A549 (cell line): ENCODE measurements at regions not wholly inside any gene's neighbourhood (a gene's known extent, or its start where the extent isn't known, plus 50 kb on each side); places are given as distances from the start of the nearest gene placed in this dataset.

Experiments
- ATAC-seq, 2 experiments: fragments of 200-7000 bp in 1 of 2; fragments of >200 bp in 1 of 2; cut with Nextera tagmentation in 1 of 2; cut with Tn5 transposase in 1 of 2; 3 replicates each; pipeline versions ENCODE4 v1.8.0 to v1.9.1; 2018 to 2020; ENCODE audit warnings: mild to moderate bottlenecking in 1 of 2, moderate library complexity in 1 of 2
- CTCF ChIA-PET: fragments of 300-600 bp; sonication (Branson Sonifier 250); formaldehyde crosslinking; extraction: SDS; loops from one replicate; lab custom pipeline; 2021; ENCODE audit warnings: antibody characterized with exemption, inconsistent platforms; lab: Yijun Ruan, JAX
- POLR2A ChIA-PET: fragments of 350-600 bp; formaldehyde crosslinking; extraction: SDS; loops from one replicate; lab custom pipeline; 2021; ENCODE audit warnings: antibody characterized with exemption, inconsistent platforms; lab: Yijun Ruan, JAX
- DNase-seq, 2 experiments: peaks; one replicate each; pipeline versions ENCODE4 v3.0.0 to v3.0.0-alpha.2; 2011 to 2016; ENCODE audit warnings: low read depth in 1 of 2, low spot score in 1 of 2
- FAIRE-seq: peaks from 2 replicates; lab custom pipeline; 2011; peaks lifted over from hg19 to GRCh38; lab: Jason Lieb, UNC
- H3K27ac ChIP-seq, 2 experiments: fragments of >200 bp; sonication (Bioruptor Twin); formaldehyde crosslinking; 3 replicates each; pipeline ENCODE4 v1.5.1; 2016 to 2017
- H3K4me1 ChIP-seq: fragments of >200 bp; sonication (Bioruptor Twin); formaldehyde crosslinking; 3 replicates; pipeline ENCODE4 v1.6.1; 2016
- H3K4me2 ChIP-seq: fragments of >200 bp; sonication (Bioruptor Twin); formaldehyde crosslinking; 3 replicates; pipeline ENCODE4 v1.6.1; 2016
- H3K4me3 ChIP-seq: fragments of >200 bp; sonication (Bioruptor Twin); formaldehyde crosslinking; 3 replicates; pipeline ENCODE4 v1.5.1; 2016
- H3K9me3 ChIP-seq: fragments of >200 bp; sonication (Bioruptor Twin); formaldehyde crosslinking; 3 replicates; pipeline ENCODE4 v1.6.1; 2016
- CBX2 ChIP-seq: fragments of 200-600 bp; sonication (generic); IDR thresholded peaks from 2 replicates; pipeline ENCODE4 v1.6.1; 2016; ENCODE audit warnings: low read depth, mild to moderate bottlenecking, borderline replicate concordance
- EHF ChIP-seq: fragments of 250-450 bp; sonication (Bioruptor Pico); IDR thresholded peaks from 2 replicates; pipeline ENCODE4 v1.5.0; 2020; ENCODE audit warnings: mild to moderate bottlenecking
- EP300 ChIP-seq, 2 experiments: fragments of >200 bp; sonication (Bioruptor Twin); formaldehyde crosslinking; IDR thresholded peaks; 2 replicates in 1 of 2; 3 replicates in 1 of 2; pipeline ENCODE4 v1.6.1; 2016 to 2017
- FOSB ChIP-seq: fragments of 250-450 bp; sonication (Bioruptor Pico); IDR thresholded peaks from 2 replicates; pipeline ENCODE4 v1.5.0; 2020; ENCODE audit warnings: mild to moderate bottlenecking, moderate library complexity
- FOXS1 ChIP-seq: fragments of 250-450 bp; sonication (Bioruptor Pico); IDR thresholded peaks from 2 replicates; pipeline ENCODE4 v1.5.0; 2020; ENCODE audit warnings: mild to moderate bottlenecking, moderate library complexity
- HOXB5 ChIP-seq: fragments of 250-450 bp; sonication (Bioruptor Pico); IDR thresholded peaks from 2 replicates; pipeline ENCODE4 v1.5.0; 2020; ENCODE audit warnings: mild to moderate bottlenecking, moderate library complexity
- JUN ChIP-seq, 2 experiments: fragments of >200 bp; sonication (Bioruptor Twin); formaldehyde crosslinking; IDR thresholded peaks; 2 replicates in 1 of 2; 3 replicates in 1 of 2; pipeline ENCODE4 v1.6.1; 2016 to 2017
- KDM1A ChIP-seq: fragments of 200-600 bp; sonication (generic); IDR thresholded peaks from 2 replicates; pipeline ENCODE4 v1.6.1; 2016; ENCODE audit warnings: low read depth, mild to moderate bottlenecking
- KDM5A ChIP-seq: fragments of 200-600 bp; sonication (generic); IDR thresholded peaks from 2 replicates; pipeline ENCODE4 v1.6.1; 2016; ENCODE audit warnings: antibody characterized with exemption, mild to moderate bottlenecking
- NFE2L2 ChIP-seq: fragments of 150-350 bp; conservative IDR thresholded peaks from 2 replicates; pipeline ENCODE4 v1.6.1; 2014; ENCODE audit warnings: low read length
- NR3C1 ChIP-seq: fragments of >200 bp; sonication (Bioruptor Twin); formaldehyde crosslinking; IDR thresholded peaks from 3 replicates; pipeline ENCODE4 v1.6.1; 2017
- POLR2A ChIP-seq: IDR thresholded peaks from 2 replicates; pipeline ENCODE4 v1.6.1; 2012; ENCODE audit warnings: mild to moderate bottlenecking, low read length
- POLR2AphosphoS2 ChIP-seq: conservative IDR thresholded peaks from 2 replicates; pipeline ENCODE4 v1.6.1; 2012; ENCODE audit warnings: low read length, improper control_type of control experiment, inconsistent platforms
- SMC3 ChIP-seq: fragments of >200 bp; sonication (Bioruptor Twin); formaldehyde crosslinking; IDR thresholded peaks from 3 replicates; pipeline ENCODE4 v1.6.1; 2018; ENCODE audit warnings: inconsistent platforms
- SREBF2 ChIP-seq: fragments of 450-650 bp; IDR thresholded peaks from 2 replicates; pipeline ENCODE4 v1.6.1; 2014; ENCODE audit warnings: mild to moderate bottlenecking, moderate library complexity
- TP53 ChIP-seq: fragments of 250-450 bp; sonication (Bioruptor Pico); IDR thresholded peaks from 2 replicates; pipeline ENCODE4 v1.5.0; 2021; ENCODE audit warnings: mild to moderate bottlenecking, moderate library complexity
- ZC3H11A ChIP-seq: fragments of 450-650 bp; IDR thresholded peaks from 2 replicates; pipeline ENCODE4 v1.6.1; 2014; ENCODE audit warnings: antibody characterized with exemption, mild to moderate bottlenecking
- ZNF302 ChIP-seq: fragments of 250-450 bp; sonication (Bioruptor Pico); IDR thresholded peaks from 2 replicates; pipeline ENCODE4 v1.9.0; 2021; ENCODE audit warnings: inconsistent platforms, mild to moderate bottlenecking, moderate library complexity
- ZSCAN20 ChIP-seq: fragments of 250-450 bp; sonication (Bioruptor Pico); IDR thresholded peaks from 2 replicates; pipeline ENCODE4 v1.8.0; 2022; ENCODE audit warnings: mild to moderate bottlenecking, moderate library complexity
- WGBS: methylation state at CpG from one replicate; pipeline ENCODE4 v1.1.6; 2017; ENCODE audit errors: missing lambda C conversion rate; 5-methylcytosine and 5-hydroxymethylcytosine counted together
- TF ChIP-seq, protein P1 (sequence below): fragments of >200 bp; sonication (Bioruptor Twin); formaldehyde crosslinking; IDR thresholded peaks from 3 replicates; pipeline ENCODE4 v1.5.1; 2016
- TF ChIP-seq, protein P2 (sequence below): fragments of 150-350 bp; IDR thresholded peaks from 2 replicates; pipeline ENCODE4 v1.6.1; 2014; ENCODE audit warnings: low read depth, mild to moderate bottlenecking, low read length
- TF ChIP-seq, protein P3 (sequence below): fragments of 250-450 bp; sonication (Bioruptor Pico); IDR thresholded peaks from 2 replicates; pipeline ENCODE4 v1.5.0; 2021; ENCODE audit warnings: mild to moderate bottlenecking, moderate library complexity, borderline replicate concordance
- TF ChIP-seq, protein P4 (sequence below): fragments of >200 bp; sonication (Bioruptor Twin); formaldehyde crosslinking; IDR thresholded peaks from 3 replicates; pipeline ENCODE4 v1.6.1; 2016
- TF ChIP-seq, protein P5 (sequence below): IDR thresholded peaks from 2 replicates; pipeline ENCODE4 v1.6.1; 2012
- TF ChIP-seq, protein P6 (sequence below): IDR thresholded peaks from 2 replicates; pipeline ENCODE4 v1.6.1; 2012
- TF ChIP-seq, protein P7 (sequence below): IDR thresholded peaks from 2 replicates; pipeline ENCODE4 v1.6.1; 2012; ENCODE audit warnings: low read depth, borderline replicate concordance

DNA sequence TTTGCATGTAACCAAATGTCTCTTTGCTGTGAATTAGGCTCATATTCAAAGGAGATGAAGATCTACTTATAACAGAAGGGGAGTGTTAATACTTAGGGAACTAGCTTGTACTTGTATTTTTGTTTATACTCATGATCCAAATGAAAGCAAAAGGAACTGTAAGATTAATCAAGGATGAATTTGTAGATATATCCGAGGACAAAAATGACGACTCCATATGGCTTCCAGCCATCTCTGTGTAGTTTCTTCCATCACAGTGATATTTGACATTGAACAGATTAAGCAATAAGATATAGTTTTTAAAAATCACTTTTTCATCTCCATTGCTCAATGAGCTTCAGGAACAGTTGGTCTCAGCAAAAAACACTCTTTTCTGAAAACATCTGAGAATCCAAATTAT, 257.4 kb upstream of the CAMK1G start:
- Histone ChIP-seq H3K4me3 (no peak overlapping the region), H3K9me3 (no peaks in the 10 kb centered on the region), H3K27ac (no peak overlapping the region), H3K4me1 (no peaks in the 10 kb centered on the region), H3K4me2 (no peak overlapping the region)
- FAIRE-seq = no peak
- whole genome bisulfite sequencing = 52% methylated on average over 2 of the region's 2 CpGs
- no peak for DNase-seq
- POLR2A ChIA-PET = no interaction called here
- CTCF ChIA-PET = interaction anchor here (1.1 to 1.9 kb wide), 4 partner anchors 9 to 241 kb away, joined by 3 to 7 read pairs (median 4); no protein-coding TSS in a partner anchor
- no peak for ATAC-seq
- TF ChIP-seq KDM1A = no peak
- TF ChIP-seq, protein P1, sequence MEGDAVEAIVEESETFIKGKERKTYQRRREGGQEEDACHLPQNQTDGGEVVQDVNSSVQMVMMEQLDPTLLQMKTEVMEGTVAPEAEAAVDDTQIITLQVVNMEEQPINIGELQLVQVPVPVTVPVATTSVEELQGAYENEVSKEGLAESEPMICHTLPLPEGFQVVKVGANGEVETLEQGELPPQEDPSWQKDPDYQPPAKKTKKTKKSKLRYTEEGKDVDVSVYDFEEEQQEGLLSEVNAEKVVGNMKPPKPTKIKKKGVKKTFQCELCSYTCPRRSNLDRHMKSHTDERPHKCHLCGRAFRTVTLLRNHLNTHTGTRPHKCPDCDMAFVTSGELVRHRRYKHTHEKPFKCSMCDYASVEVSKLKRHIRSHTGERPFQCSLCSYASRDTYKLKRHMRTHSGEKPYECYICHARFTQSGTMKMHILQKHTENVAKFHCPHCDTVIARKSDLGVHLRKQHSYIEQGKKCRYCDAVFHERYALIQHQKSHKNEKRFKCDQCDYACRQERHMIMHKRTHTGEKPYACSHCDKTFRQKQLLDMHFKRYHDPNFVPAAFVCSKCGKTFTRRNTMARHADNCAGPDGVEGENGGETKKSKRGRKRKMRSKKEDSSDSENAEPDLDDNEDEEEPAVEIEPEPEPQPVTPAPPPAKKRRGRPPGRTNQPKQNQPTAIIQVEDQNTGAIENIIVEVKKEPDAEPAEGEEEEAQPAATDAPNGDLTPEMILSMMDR = no peak
- TF ChIP-seq, protein P2, sequence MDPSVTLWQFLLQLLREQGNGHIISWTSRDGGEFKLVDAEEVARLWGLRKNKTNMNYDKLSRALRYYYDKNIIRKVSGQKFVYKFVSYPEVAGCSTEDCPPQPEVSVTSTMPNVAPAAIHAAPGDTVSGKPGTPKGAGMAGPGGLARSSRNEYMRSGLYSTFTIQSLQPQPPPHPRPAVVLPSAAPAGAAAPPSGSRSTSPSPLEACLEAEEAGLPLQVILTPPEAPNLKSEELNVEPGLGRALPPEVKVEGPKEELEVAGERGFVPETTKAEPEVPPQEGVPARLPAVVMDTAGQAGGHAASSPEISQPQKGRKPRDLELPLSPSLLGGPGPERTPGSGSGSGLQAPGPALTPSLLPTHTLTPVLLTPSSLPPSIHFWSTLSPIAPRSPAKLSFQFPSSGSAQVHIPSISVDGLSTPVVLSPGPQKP = no peak
- TF ChIP-seq, protein P3, sequence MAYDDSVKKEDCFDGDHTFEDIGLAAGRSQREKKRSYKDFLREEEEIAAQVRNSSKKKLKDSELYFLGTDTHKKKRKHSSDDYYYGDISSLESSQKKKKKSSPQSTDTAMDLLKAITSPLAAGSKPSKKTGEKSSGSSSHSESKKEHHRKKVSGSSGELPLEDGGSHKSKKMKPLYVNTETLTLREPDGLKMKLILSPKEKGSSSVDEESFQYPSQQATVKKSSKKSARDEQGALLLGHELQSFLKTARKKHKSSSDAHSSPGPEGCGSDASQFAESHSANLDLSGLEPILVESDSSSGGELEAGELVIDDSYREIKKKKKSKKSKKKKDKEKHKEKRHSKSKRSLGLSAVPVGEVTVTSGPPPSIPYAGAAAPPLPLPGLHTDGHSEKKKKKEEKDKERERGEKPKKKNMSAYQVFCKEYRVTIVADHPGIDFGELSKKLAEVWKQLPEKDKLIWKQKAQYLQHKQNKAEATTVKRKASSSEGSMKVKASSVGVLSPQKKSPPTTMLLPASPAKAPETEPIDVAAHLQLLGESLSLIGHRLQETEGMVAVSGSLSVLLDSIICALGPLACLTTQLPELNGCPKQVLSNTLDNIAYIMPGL (CRISPR knock-in tag) = no peak
- TF ChIP-seq POLR2AphosphoS2 = no peak
- TF ChIP-seq NR3C1 = no peak
- no peak for TF ChIP-seq FOSB (CRISPR knock-in tag)
- TF ChIP-seq, protein P4, sequence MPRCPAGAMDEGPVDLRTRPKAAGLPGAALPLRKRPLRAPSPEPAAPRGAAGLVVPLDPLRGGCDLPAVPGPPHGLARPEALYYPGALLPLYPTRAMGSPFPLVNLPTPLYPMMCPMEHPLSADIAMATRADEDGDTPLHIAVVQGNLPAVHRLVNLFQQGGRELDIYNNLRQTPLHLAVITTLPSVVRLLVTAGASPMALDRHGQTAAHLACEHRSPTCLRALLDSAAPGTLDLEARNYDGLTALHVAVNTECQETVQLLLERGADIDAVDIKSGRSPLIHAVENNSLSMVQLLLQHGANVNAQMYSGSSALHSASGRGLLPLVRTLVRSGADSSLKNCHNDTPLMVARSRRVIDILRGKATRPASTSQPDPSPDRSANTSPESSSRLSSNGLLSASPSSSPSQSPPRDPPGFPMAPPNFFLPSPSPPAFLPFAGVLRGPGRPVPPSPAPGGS = no peak
- TF ChIP-seq NFE2L2 = no peak
- TF ChIP-seq, protein P5, sequence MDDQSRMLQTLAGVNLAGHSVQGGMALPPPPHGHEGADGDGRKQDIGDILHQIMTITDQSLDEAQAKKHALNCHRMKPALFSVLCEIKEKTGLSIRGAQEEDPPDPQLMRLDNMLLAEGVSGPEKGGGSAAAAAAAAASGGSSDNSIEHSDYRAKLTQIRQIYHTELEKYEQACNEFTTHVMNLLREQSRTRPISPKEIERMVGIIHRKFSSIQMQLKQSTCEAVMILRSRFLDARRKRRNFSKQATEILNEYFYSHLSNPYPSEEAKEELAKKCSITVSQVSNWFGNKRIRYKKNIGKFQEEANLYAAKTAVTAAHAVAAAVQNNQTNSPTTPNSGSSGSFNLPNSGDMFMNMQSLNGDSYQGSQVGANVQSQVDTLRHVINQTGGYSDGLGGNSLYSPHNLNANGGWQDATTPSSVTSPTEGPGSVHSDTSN = no peak
- no peak for TF ChIP-seq JUN (IDR thresholded peaks at IDR 0.05)
- TF ChIP-seq SMC3 = no peak
- no peak for TF ChIP-seq CBX2
- no peak for TF ChIP-seq FOXS1 (CRISPR knock-in tag)
- TF ChIP-seq EP300 (IDR thresholded peaks at IDR 0.05) = no peak
- TF ChIP-seq, protein P6, sequence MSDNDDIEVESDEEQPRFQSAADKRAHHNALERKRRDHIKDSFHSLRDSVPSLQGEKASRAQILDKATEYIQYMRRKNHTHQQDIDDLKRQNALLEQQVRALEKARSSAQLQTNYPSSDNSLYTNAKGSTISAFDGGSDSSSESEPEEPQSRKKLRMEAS = no peak
- no peak for TF ChIP-seq SREBF2
- TF ChIP-seq, all 56 proteins: peak for 0

DNA sequence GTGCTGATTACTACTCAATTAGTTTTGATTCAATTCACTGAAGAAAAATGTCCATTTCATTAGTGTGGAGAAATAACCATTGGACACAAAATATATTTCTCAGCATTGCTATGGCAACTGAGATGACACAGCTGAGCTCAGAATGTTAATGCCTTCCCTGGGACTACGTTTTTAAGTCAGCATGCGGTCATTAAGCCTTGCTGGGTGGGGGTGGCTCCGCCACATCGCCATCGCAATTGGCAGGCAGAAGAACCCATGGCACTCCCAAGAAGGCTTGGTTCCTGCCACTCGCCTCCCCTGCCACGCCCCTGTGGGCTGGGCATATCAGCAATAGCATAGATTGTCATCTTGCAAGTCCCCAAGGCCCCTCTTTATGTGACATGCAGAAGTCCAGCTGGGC, 256.7 kb upstream of the CAMK1G start:
- Histone ChIP-seq H3K9me3 (no peaks in the 10 kb centered on the region), H3K4me1 (no peaks in the 10 kb centered on the region), H3K4me2 (no peak overlapping the region), H3K4me3 (no peak overlapping the region), H3K27ac (no peak overlapping the region)
- ATAC-seq (no peak), DNase-seq (no peak), FAIRE-seq (no peak)
- 63% methylated on average over 7 of the region's 7 CpGs for WGBS
- TF ChIP-seq ZC3H11A (no peak), NR3C1 (no peak), KDM5A (no peak), POLR2A (no peak), TP53 (CRISPR knock-in tag) (no peak), HOXB5 (CRISPR knock-in tag) (no peak), EHF (CRISPR knock-in tag) (no peak), ZNF302 (CRISPR knock-in tag) (no peak), ZSCAN20 (CRISPR knock-in tag) (no peak), POLR2AphosphoS2 (no peak)
- TF ChIP-seq, protein P7, sequence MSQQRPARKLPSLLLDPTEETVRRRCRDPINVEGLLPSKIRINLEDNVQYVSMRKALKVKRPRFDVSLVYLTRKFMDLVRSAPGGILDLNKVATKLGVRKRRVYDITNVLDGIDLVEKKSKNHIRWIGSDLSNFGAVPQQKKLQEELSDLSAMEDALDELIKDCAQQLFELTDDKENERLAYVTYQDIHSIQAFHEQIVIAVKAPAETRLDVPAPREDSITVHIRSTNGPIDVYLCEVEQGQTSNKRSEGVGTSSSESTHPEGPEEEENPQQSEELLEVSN = no peak
- POLR2A ChIA-PET = no interaction called here
- CTCF ChIA-PET = interaction anchor here (0.7 to 1.2 kb wide), 2 partner anchors 10 to 13 kb away, joined by 3 read pairs; no protein-coding TSS in a partner anchor
